ENCODE measurements at regions not wholly inside any gene's neighbourhood (a gene's known extent, or its start where the extent isn't known, plus 50 kb on each side); places are given as distances from the start of the nearest gene placed in this dataset.
A peak's percentile ranks its signal among the peaks of the same experiment; 100 is the strongest.

DNA sequence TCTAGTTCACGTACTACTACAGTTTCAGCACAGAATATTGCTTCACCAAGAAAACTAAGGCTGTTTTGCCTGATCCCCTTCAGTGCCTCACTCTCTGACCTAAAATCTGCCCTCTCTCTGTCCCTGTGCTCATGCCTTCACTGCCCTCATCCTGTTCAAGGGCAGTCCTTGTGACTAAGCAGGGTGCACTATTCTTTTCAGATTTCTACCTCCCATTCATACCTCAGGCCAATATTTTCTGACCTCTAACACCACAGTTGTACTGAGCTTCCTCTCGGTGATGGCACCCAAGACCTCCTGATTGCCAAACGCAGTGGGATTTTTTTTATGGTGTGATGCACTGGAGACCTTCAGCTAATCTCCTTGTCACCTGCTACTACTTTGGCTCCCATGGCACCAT is 57.7 kb upstream of the GADD45A start:
- TF ChIP-seq ZFX (IDR thresholded peaks at IDR 0.05; ENCODE audit: borderline replicate concordance) (no peak), CTCF (IDR thresholded peaks at IDR 0.05) (no peak)
- H3K27ac ChIP-seq: no peak overlapping the region

DNA sequence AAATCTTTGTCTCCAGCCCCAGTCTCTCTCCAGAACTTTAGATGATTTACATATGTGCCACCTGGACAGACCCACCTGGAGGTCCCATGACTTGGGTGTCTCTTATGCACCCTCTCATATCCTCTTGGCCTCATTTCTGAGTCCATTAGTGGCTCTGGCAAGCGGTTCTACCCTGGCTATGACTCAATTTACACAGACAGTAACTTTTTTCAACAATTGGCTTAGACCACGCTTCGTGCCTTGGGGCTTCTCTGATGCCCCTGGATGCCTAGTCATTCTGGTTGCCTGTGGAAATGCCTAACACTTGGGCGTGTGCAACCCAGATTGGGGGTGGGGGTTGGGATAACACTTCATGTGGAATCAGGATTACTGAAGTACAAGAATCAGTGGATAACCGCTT is 57.1 kb upstream of the GADD45A start:
- no peak for TF ChIP-seq ZFX (IDR thresholded peaks at IDR 0.05; ENCODE audit: borderline replicate concordance)
- TF ChIP-seq CTCF (IDR thresholded peaks at IDR 0.05): no peak
- no peak overlapping the region for H3K27ac ChIP-seq

DNA sequence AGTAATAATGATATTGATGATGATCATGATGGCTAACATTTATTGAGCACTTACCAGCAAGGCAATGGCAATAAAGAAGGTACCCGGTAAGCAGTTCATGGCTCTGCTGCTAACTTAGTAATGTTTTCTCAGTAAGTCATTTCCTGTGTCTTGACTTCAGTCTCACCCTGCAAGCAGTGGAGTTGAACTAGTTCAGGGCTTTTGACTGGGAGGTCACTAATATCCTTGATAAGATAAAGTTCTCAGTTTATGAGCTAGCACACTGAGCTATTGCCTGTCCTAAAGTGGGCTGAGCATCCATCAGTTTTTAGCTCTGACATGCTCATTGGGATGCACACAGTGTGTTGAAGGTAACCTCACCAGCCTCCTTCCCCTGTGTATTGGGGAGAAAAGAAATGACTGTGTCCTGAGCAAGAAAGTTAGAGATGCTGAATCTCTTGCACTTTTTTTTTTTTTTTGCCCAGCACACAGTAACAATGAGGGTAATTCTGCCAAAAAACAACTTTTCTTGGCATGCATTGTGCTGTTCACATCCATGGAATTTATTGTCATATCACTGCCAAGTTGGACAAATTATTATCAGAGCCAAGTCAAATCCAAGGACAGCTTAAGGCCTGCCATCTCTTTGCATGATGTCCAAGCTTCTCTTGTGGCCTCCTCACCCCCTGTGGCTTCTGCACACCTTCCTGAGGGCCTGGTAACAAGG is 55.5 kb upstream of the GADD45A start:
- TF ChIP-seq ZFX (IDR thresholded peaks at IDR 0.05; ENCODE audit: borderline replicate concordance) (no peak), CTCF (IDR thresholded peaks at IDR 0.05) (no peak)
- no peak overlapping the region for H3K27ac ChIP-seq

DNA sequence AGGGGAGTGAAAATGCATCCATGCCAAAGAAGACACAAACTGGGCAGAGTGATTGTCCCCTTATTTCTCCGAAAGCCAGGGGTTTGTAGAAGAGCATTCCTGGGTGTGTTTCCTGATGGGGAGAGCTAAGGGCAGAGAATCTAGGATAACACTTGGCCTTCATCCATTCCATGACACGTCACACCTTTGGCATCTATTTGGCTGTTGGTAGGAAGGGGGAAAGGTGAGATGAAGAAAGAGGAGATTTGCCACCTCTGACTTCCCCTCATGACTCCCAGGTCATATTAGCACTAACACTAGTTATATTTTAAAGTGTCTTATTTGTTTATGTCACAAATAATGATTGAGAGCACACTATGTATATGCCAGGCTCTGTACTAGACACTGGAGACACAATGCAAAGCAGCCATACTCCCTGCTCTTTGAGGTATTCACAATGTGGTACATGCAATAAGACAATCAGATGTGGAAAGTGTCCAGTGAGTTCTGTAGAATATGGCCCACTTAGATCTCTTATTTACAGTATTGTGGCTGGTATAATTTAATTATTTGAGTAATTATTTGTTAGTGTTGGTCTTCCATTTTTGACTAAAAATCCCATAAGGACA is 54.5 kb upstream of the GADD45A start:
- H3K27ac ChIP-seq: peak overlapping the region; percentile 73; the same call in 1 of the 2 replicates
- TF ChIP-seq ZFX (IDR thresholded peaks at IDR 0.05; ENCODE audit: borderline replicate concordance): no peak
- TF ChIP-seq CTCF (IDR thresholded peaks at IDR 0.05): no peak

DNA sequence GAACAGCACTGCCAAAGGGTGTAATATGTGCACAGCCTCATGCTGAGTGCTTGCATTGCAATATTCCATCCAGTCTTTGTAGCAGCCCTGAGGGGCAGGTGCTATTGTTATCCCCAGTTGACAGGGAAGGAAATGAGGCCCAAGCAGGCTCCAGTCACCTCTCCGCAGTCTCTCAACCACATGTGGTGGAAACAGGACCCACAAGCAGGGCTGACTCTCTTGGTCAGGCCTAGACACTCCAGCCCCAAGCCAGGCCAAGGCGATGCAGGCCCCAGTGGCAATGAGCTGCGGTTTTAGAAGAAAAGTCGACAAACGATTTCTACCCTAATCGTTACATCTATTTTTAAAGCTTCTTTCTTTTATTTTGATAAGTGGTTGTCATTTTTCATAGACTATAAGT is 52.6 kb upstream of the GADD45A start:
- H3K27ac ChIP-seq: peak overlapping the region; percentile 73
- no peak for TF ChIP-seq CTCF (IDR thresholded peaks at IDR 0.05)
- TF ChIP-seq ZFX (IDR thresholded peaks at IDR 0.05; ENCODE audit: borderline replicate concordance): no peak

GRCh38 chr1:67632811-67633655 is 52.0 kb upstream of the GADD45A start:
- TF ChIP-seq ZFX (IDR thresholded peaks at IDR 0.05; ENCODE audit: borderline replicate concordance) (no peak), CTCF (IDR thresholded peaks at IDR 0.05) (no peak)
- H3K27ac ChIP-seq: peak overlapping the region; percentile 73
